ENCODE measurements at regions not wholly inside any gene's neighbourhood (a gene's known extent, or its start where the extent isn't known, plus 50 kb on each side); places are given as distances from the start of the nearest gene placed in this dataset.

DNA sequence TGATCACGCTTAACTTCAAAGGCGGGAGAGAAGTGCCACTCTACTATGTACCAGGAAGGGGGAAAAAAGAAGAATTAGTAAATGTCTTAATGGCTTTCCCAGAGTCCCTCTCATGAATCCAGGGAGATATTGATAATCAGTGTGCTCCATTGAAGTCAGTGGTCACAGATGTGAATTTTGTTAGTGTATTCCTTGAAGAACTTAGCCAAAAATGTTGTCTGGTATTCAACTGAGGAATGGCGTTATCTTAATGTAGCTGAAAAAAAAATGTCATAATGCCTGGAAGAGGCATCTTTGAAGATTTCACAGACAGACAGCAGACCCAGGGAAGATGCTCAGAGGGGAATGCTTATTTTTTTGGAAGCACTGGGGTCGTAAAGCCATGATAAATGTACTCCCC is 250.4 kb downstream of the WDR11 start:
- in situ Hi-C loops (cut with MboI; ENCODE audit: low pct_unique_long_range_greater_than_20kb, low sequenced_read_pairs, unreplicated experiment) = no loop called here
- TF ChIP-seq, protein P1, sequence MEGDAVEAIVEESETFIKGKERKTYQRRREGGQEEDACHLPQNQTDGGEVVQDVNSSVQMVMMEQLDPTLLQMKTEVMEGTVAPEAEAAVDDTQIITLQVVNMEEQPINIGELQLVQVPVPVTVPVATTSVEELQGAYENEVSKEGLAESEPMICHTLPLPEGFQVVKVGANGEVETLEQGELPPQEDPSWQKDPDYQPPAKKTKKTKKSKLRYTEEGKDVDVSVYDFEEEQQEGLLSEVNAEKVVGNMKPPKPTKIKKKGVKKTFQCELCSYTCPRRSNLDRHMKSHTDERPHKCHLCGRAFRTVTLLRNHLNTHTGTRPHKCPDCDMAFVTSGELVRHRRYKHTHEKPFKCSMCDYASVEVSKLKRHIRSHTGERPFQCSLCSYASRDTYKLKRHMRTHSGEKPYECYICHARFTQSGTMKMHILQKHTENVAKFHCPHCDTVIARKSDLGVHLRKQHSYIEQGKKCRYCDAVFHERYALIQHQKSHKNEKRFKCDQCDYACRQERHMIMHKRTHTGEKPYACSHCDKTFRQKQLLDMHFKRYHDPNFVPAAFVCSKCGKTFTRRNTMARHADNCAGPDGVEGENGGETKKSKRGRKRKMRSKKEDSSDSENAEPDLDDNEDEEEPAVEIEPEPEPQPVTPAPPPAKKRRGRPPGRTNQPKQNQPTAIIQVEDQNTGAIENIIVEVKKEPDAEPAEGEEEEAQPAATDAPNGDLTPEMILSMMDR (IDR thresholded peaks at IDR 0.05; ENCODE audit: extremely low read depth, insufficient read depth, missing control alignments) = no peak
- no peak for DNase-seq (ENCODE audit: low spot score)

DNA sequence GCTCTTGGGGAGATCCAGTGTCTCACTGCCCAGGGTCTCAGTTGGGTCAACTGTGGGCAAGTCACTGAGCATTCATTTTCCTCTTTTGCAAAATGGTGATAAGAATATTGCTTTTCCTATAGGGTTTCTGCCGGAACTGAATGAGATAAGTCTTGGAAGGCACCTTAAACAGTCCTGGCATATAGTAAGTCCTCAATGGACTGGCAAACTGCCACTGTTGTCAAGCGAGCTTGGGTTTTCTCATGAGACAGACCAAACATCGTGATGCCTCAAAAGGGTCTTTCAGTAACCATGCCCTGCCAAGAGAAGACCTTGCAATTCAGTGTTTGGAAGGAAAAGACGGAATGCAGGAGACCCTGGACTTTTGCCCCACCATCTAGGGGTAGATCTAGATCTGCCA is 251.5 kb downstream of the WDR11 start:
- TF ChIP-seq, protein P1 (IDR thresholded peaks at IDR 0.05; ENCODE audit: extremely low read depth, insufficient read depth, missing control alignments) = no peak
- DNase-seq (ENCODE audit: low spot score) = no peak
- in situ Hi-C loops (cut with MboI; ENCODE audit: low pct_unique_long_range_greater_than_20kb, low sequenced_read_pairs, unreplicated experiment) = no loop called here

DNA sequence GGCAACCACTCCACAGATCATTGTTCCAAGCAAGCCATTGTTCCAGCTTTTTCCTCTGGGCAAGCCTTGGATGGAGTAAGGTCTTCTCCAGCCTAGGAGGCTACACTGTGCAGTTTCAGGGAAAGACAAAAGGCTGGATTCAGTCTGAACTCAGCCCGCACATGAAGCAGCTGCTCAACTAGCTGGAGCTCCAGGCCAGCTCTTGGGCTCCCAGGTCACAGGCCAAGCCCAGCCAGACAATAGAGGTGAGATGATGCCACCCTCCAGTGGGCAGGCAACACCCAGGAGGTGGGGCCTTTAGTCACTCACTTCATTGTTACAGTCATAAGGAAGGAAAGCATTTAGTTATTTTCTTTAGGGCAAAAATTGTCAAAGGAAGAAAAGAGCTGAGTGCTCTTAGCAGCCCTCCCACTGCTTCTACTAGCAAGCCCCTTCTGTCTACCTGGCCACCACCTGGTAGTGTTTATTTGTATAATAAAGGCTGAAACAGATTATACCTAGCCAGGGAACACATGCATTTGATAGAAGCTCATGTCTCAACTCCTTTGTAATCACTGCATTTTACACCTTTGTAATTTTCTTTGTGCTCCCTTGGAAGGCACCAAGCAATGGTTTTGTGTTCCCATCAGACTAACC is 253.4 kb downstream of the WDR11 start:
- TF ChIP-seq, protein P1 (IDR thresholded peaks at IDR 0.05; ENCODE audit: extremely low read depth, insufficient read depth, missing control alignments) = no peak
- in situ Hi-C loops (cut with MboI; ENCODE audit: low pct_unique_long_range_greater_than_20kb, low sequenced_read_pairs, unreplicated experiment) = no loop called here
- DNase-seq (ENCODE audit: low spot score) = no peak

DNA sequence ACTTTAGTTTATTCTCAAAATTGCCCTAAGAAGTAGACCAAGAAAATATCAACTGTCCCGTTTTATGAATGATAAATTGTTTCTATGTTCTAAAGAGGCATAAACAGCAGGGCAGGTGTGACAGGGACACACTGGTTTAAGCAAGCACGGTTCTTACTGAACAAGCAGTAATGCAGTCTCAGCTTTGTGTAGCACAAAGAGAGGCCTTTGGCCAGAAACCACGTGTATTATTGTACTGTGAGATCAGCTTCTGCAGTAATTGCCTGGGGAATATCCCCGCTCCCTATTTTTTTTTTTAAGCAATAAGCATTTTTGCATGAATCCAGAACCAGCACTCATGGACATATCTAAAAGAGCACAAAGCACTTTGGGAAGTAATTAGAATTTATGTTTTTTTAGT is 255.4 kb downstream of the WDR11 start:
- no peak for DNase-seq (ENCODE audit: low spot score)
- in situ Hi-C loops (cut with MboI; ENCODE audit: low pct_unique_long_range_greater_than_20kb, low sequenced_read_pairs, unreplicated experiment) = no loop called here
- TF ChIP-seq, protein P1 (IDR thresholded peaks at IDR 0.05; ENCODE audit: extremely low read depth, insufficient read depth, missing control alignments) = no peak

DNA sequence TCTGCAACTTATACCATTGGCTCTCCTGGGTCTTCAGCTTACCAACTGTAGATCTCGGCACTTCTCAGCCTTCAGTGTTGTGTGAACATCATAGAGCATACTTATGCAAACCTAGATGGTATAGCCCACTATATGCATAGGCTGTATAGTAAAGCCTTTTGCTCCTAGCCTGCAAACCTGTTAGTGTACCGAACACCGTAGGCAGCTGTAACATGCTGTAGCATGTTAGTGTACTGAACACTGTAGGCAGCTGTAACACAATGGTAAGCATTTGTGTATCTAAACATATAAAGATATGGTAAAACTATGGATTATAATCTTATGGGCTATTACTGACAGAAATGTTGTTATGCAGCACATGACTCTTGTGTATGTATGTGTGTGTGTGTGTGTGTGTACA is 256.9 kb downstream of the WDR11 start:
- TF ChIP-seq, protein P1 (IDR thresholded peaks at IDR 0.05; ENCODE audit: extremely low read depth, insufficient read depth, missing control alignments) = no peak
- in situ Hi-C loops (cut with MboI; ENCODE audit: low pct_unique_long_range_greater_than_20kb, low sequenced_read_pairs, unreplicated experiment) = no loop called here
- DNase-seq (ENCODE audit: low spot score) = no peak

DNA sequence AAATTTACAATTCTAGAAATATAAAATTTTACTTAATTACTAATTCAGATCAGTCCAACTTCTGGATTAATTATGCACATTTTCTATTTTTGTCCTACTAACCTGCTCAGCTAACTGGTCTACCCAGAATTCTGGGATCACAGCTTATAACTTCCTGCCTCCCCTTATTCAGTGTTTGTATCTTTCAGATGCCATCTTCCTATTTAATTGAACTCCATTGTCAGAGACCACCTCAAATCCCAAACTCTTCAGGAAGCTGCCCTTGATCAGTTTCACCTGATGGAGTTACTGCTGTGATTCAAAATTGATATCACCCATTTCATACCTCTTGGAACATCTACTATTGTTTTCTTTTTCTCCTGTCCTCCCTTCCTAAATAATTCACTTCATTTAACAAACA is 259.2 kb downstream of the WDR11 start:
- TF ChIP-seq, protein P1 (IDR thresholded peaks at IDR 0.05; ENCODE audit: extremely low read depth, insufficient read depth, missing control alignments) = no peak
- in situ Hi-C loops (cut with MboI; ENCODE audit: low pct_unique_long_range_greater_than_20kb, low sequenced_read_pairs, unreplicated experiment) = no loop called here
- no peak for DNase-seq (ENCODE audit: low spot score)
